GM23248 (cell line): ENCODE measurements at regions not wholly inside any gene's neighbourhood (a gene's known extent, or its start where the extent isn't known, plus 50 kb on each side); places are given as distances from the start of the nearest gene placed in this dataset.

ENCODE experiments used
- EZH2 ChIP-seq: fragments of 200-600 bp; sonication (generic); IDR thresholded peaks from 2 replicates; pipeline ENCODE4 v1.6.1; 2018; ENCODE audit warnings: antibody characterized with exemption, mild to moderate bottlenecking; ENCODE audit not compliant: insufficient read depth, poor library complexity, severe bottlenecking
- EZH2phosphoT487 ChIP-seq: fragments of 200-600 bp; sonication (generic); IDR thresholded peaks from 2 replicates; pipeline ENCODE4 v1.6.1; 2018; ENCODE audit warnings: antibody characterized with exemption, moderate library complexity, mild to moderate bottlenecking, low read depth; ENCODE audit not compliant: insufficient read depth

DNA sequence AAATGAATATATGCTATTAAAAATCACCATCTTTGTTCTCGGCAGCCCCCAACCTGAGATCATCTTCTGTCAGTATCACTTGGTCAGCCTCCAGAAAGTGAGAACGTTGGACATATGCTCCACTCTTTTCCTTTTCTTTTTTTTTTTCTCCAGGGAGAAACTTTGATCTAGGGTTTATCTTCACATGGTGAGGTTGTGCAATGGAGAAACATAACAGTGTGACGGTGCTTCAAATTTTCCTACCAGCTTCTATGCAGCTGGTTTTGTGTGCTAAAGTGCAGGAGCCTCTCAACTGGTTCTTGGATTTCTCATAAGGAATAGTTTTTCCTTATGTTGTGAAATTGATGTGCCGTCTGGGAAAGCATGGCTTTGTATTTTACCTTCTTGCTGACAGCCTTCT lies 1202.9 kb downstream of the NCAM2 start:
- no peak for TF ChIP-seq EZH2
- TF ChIP-seq EZH2phosphoT487, result no peak
